Muscle of leg (tissue), 3 donors: ENCODE measurements at regions not wholly inside any gene's neighbourhood (a gene's known extent, or its start where the extent isn't known, plus 50 kb on each side); places are given as distances from the start of the nearest gene placed in this dataset.

Experiments
- DNase-seq: peaks from one replicate; pipeline ENCODE4 v3.0.0; 2013
- H3K27ac ChIP-seq: one replicate; pipeline ENCODE4 v1.5.1; 2013; ENCODE audit warnings: mild to moderate bottlenecking, low read length, control low read depth
- H3K27me3 ChIP-seq: one replicate; pipeline ENCODE4 v1.6.1; 2013; ENCODE audit warnings: low read length; ENCODE audit not compliant: control insufficient read depth, insufficient read depth
- H3K36me3 ChIP-seq: one replicate; pipeline ENCODE4 v1.6.1; 2013; ENCODE audit warnings: low read length; ENCODE audit not compliant: control insufficient read depth, insufficient read depth
- H3K4me1 ChIP-seq: one replicate; pipeline ENCODE4 v1.6.1; 2013; ENCODE audit warnings: low read length; ENCODE audit not compliant: control insufficient read depth, insufficient read depth
- H3K4me3 ChIP-seq: one replicate; pipeline ENCODE4 v1.5.1; 2013; ENCODE audit warnings: low read length, control low read depth
- H3K9me3 ChIP-seq: replicated peaks from 2 replicates; pipeline ENCODE4 v1.6.1; 2013; ENCODE audit warnings: low read depth, low read length; ENCODE audit not compliant: control insufficient read depth
- WGBS: methylation state at CpG from one replicate; pipeline ENCODE4 v1.1.5; 2013; ENCODE audit warnings: missing lambda C conversion rate; ENCODE audit not compliant: insufficient coverage; 5-methylcytosine and 5-hydroxymethylcytosine counted together

- peaks cover 2% of the 10 kb centered on the region for H3K27me3 ChIP-seq
- no peak overlapping the region for H3K4me3 ChIP-seq
- DNase-seq, result no peak
- H3K27ac ChIP-seq, result no peak overlapping the region
- no peaks in the 10 kb centered on the region for H3K36me3 ChIP-seq
- H3K9me3 ChIP-seq, result no peaks in the 10 kb centered on the region
- H3K4me1 ChIP-seq, result peaks cover 7% of the 10 kb centered on the region
- 97% methylated on average over 9 of the region's 14 CpGs for WGBS
These were observed 125.2 kb upstream of the COPS8 start for GRCh38 chr2:236960531-236960930.

GRCh38 chr2:236962816-236963215, 122.9 kb upstream of the COPS8 start:
- Histone ChIP-seq H3K27me3 (no peaks in the 10 kb centered on the region), H3K9me3 (no peaks in the 10 kb centered on the region), H3K36me3 (no peaks in the 10 kb centered on the region), H3K27ac (no peak overlapping the region), H3K4me1 (no peaks in the 10 kb centered on the region), H3K4me3 (no peak overlapping the region)
- DNase-seq, result no peak
- no CpG with 5 or more reads among the region's 4 CpGs for WGBS

GRCh38 chr2:236963631-236964182, 122.0 kb upstream of the COPS8 start:
- 87% methylated on average over 5 of the region's 7 CpGs for WGBS
- H3K36me3 ChIP-seq, result no peaks in the 10 kb centered on the region

DNA sequence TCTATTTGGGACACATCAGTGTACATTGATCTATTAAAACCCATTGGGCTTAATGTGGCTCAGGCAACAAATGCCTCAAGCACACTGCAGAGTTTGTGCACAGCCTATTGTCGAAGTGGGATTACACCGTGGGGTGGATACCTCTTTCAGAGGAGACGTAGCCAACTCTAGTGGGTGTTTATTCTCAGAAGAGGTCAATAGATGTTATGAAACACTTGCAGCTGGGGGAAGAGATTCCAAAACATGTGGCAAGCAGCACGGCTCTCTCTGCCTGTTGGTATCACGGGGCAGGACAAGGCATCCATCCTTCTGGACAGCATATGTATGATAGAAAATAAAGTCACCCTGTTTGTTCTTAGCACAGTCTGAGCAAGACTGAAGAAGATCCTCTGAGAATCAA, 121.4 kb upstream of the COPS8 start:
- peak; percentile 46 for DNase-seq
- H3K27me3 ChIP-seq, result no peaks in the 10 kb centered on the region
- H3K27ac ChIP-seq, result no peak overlapping the region
- H3K4me3 ChIP-seq, result no peak overlapping the region
- no peaks in the 10 kb centered on the region for H3K9me3 ChIP-seq
- H3K36me3 ChIP-seq, result no peaks in the 10 kb centered on the region
- whole genome bisulfite sequencing, result 10% methylated on average over 2 of the region's 5 CpGs
- peaks cover 8% of the 10 kb centered on the region for H3K4me1 ChIP-seq

More at GRCh38 chr2:236963631-236964182, 122.0 kb upstream of the COPS8 start:
- Histone ChIP-seq H3K9me3 (no peaks in the 10 kb centered on the region), H3K27ac (no peak overlapping the region), H3K27me3 (no peaks in the 10 kb centered on the region), H3K4me1 (peaks cover 2% of the 10 kb centered on the region), H3K4me3 (no peak overlapping the region)
- DNase-seq, result no peak

GRCh38 chr2:236965021-236965840, 120.5 kb upstream of the COPS8 start:
- no peak overlapping the region for H3K27ac ChIP-seq
- no peaks in the 10 kb centered on the region for H3K36me3 ChIP-seq
- no peak overlapping the region for H3K4me3 ChIP-seq
- no peaks in the 10 kb centered on the region for H3K9me3 ChIP-seq
- 83% methylated on average over 5 of the region's 13 CpGs for WGBS
- H3K4me1 ChIP-seq, result peaks cover 15% of the 10 kb centered on the region
- DNase-seq, result no peak
- H3K27me3 ChIP-seq, result peaks cover 2% of the 10 kb centered on the region

DNA sequence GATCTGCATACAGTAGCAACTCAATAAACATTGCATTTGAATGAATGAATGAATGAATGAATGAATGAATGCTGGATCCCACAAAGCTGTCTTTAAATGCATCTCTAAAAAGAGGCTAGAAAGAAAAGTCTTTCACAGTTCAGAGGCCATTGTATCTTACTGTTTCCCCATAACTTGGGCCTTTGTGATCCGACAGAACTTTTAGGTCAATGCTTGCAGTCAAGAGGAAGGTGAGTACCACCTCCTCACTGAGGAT, 119.9 kb upstream of the COPS8 start:
- no peaks in the 10 kb centered on the region for H3K36me3 ChIP-seq
- H3K4me1 ChIP-seq, result peaks cover 15% of the 10 kb centered on the region
- no peak overlapping the region for H3K4me3 ChIP-seq
- no CpG with 5 or more reads among the region's 1 CpG for WGBS
- H3K27me3 ChIP-seq, result peaks cover 4% of the 10 kb centered on the region
- no peak overlapping the region for H3K27ac ChIP-seq
- no peaks in the 10 kb centered on the region for H3K9me3 ChIP-seq
- DNase-seq, result no peak

- Histone ChIP-seq H3K27ac (no peak overlapping the region), H3K4me1 (peaks cover 32% of the 10 kb centered on the region), H3K9me3 (no peaks in the 10 kb centered on the region), H3K27me3 (peaks cover 6% of the 10 kb centered on the region), H3K36me3 (no peaks in the 10 kb centered on the region), H3K4me3 (no peak overlapping the region)
- WGBS, result 84% methylated on average over 4 of the region's 4 CpGs
- DNase-seq, result no peak
These were observed 118.2 kb upstream of the COPS8 start for GRCh38 chr2:236967499-236967783.

- Histone ChIP-seq H3K4me3 (no peak overlapping the region), H3K36me3 (no peaks in the 10 kb centered on the region), H3K27ac (no peak overlapping the region), H3K27me3 (peaks cover 6% of the 10 kb centered on the region), H3K9me3 (no peaks in the 10 kb centered on the region), H3K4me1 (peaks cover 39% of the 10 kb centered on the region)
- 73% methylated on average over 6 of the region's 10 CpGs for WGBS
- DNase-seq, result no peak
These were observed 117.4 kb upstream of the COPS8 start for GRCh38 chr2:236968101-236968879.

DNA sequence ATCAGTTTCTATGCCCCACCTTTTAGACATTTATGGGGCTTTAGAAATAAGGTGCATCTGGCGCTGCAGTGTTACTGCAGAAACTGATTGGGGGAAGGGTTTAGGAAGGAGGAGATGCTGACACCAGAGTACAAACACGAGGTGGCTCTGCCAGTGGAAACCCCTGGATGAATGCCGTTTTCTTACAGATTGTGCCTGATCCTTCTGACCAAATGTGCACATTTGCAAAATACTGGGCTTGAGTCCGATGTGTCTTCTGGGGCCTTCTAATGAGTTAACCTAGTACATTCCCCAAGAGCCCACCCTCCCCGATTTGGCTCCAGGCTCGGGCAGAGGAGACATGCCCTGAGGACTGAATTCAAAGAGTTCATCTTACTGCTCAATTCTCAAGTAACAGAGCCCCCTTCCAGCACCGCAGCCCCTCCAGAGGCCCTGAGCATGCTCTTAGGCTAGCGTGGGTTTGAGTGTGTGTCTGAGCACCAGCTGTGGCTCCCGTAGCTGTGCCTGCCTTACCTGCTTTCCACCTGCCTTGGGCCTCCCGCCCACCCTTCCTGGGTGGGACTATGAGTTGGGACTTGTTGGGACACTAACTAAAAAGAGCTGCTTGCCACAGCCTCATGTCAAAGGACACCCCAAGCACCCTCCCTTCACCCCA, 116.7 kb upstream of the COPS8 start:
- WGBS, result 48% methylated on average over 4 of the region's 10 CpGs
- Histone ChIP-seq H3K4me3 (no peak overlapping the region), H3K36me3 (no peaks in the 10 kb centered on the region), H3K4me1 (peaks cover 40% of the 10 kb centered on the region), H3K27ac (no peak overlapping the region), H3K9me3 (no peaks in the 10 kb centered on the region), H3K27me3 (peaks cover 6% of the 10 kb centered on the region)
- peak; percentile 52 for DNase-seq
